Naive thymus-derived CD4-positive, alpha-beta T cell (primary cell): ENCODE measurements at regions not wholly inside any gene's neighbourhood (a gene's known extent, or its start where the extent isn't known, plus 50 kb on each side); places are given as distances from the start of the nearest gene placed in this dataset.
"Not testable (repeated sequence)": the region's sequence is repeated elsewhere in the genome, so short reads cannot be mapped to it uniquely, and the experiment has no call there.

Source experiments
- ATAC-seq: fragments of 150-1000 bp; cut with Tn5 transposase; 2 replicates; pipeline ENCODE4 v1.10.0; 2021; ENCODE audit warnings: mild to moderate bottlenecking, moderate library complexity
- CTCF ChIA-PET: fragments of 350-600 bp; sonication (Branson Sonifier 250); formaldehyde crosslinking; loops from one replicate; lab custom pipeline; 2021; ENCODE audit warnings: antibody characterized with exemption; lab: Charles Lee
- POLR2A ChIA-PET: fragments of 350-600 bp; sonication (Branson Sonifier 250); formaldehyde crosslinking; loops from one replicate; lab custom pipeline; 2021; ENCODE audit warnings: antibody characterized with exemption, inconsistent platforms; lab: Charles Lee
- DNase-seq, 9 donors: peaks; one replicate each; pipeline versions ENCODE4 v3.0.0 to v3.0.0-alpha.2; 2020 to 2022; ENCODE audit warnings: mixed read lengths in 1 of 9
- H3K27ac ChIP-seq: one replicate; pipeline ENCODE4 v1.7.0; 2013; ENCODE audit warnings: mild to moderate bottlenecking, low read depth, low read length, moderate library complexity
- H3K27me3 ChIP-seq, 2 donors: one replicate each; pipeline ENCODE4 v1.7.0; 2013; ENCODE audit warnings: low read length in 2 of 2, mild to moderate bottlenecking in 2 of 2, moderate library complexity in 2 of 2; ENCODE audit not compliant: control insufficient read depth in 2 of 2, insufficient read depth in 2 of 2
- H3K36me3 ChIP-seq, 3 experiments: 1 replicate in 2 of 3; 2 replicates in 1 of 3; pipeline ENCODE4 v1.7.0; 2013; ENCODE audit warnings: low read length in 3 of 3, mild to moderate bottlenecking in 3 of 3, moderate library complexity in 1 of 3; ENCODE audit not compliant: insufficient read depth in 3 of 3, control insufficient read depth in 2 of 3
- H3K4me1 ChIP-seq, 2 donors: one replicate each; pipeline ENCODE4 v1.7.0; 2013; ENCODE audit warnings: low read length in 2 of 2, mild to moderate bottlenecking in 2 of 2, moderate library complexity in 1 of 2; ENCODE audit not compliant: control insufficient read depth in 2 of 2, insufficient read depth in 2 of 2
- H3K4me3 ChIP-seq: 2 replicates; pipeline ENCODE4 v1.7.0; 2013; ENCODE audit warnings: mild to moderate bottlenecking, low read length
- H3K9me3 ChIP-seq, 3 experiments: 1 replicate in 2 of 3; 2 replicates in 1 of 3; pipeline ENCODE4 v1.7.0; 2013; ENCODE audit warnings: low read length in 3 of 3; ENCODE audit not compliant: control insufficient read depth in 2 of 3
- H3K27ac Mint-ChIP-seq, 9 donors: one replicate each; pipeline ENCODE4 v1.8.0; 2020 to 2022; ENCODE audit warnings: mixed read lengths in 9 of 9, mild to moderate bottlenecking in 8 of 9, moderate library complexity in 5 of 9, inconsistent platforms in 2 of 9
- H3K27me3 Mint-ChIP-seq, 5 donors: one replicate each; pipeline ENCODE4 v1.8.0; 2021 to 2022; ENCODE audit warnings: mixed read lengths in 5 of 5, mild to moderate bottlenecking in 1 of 5
- H3K36me3 Mint-ChIP-seq, 5 donors: one replicate each; pipeline ENCODE4 v1.8.0; 2020 to 2022; ENCODE audit warnings: mixed read lengths in 5 of 5, mild to moderate bottlenecking in 3 of 5, inconsistent platforms in 1 of 5
- H3K4me1 Mint-ChIP-seq, 7 donors: one replicate each; pipeline ENCODE4 v1.8.0; 2020 to 2022; ENCODE audit warnings: mixed read lengths in 7 of 7, mild to moderate bottlenecking in 3 of 7, inconsistent platforms in 1 of 7
- H3K4me3 Mint-ChIP-seq, 10 donors: one replicate each; pipeline ENCODE4 v1.8.0; 2020 to 2022; ENCODE audit warnings: mild to moderate bottlenecking in 10 of 10, mixed read lengths in 10 of 10, moderate library complexity in 6 of 10, inconsistent platforms in 2 of 10
- H3K9me3 Mint-ChIP-seq, 11 donors: one replicate each; pipeline ENCODE4 v1.8.0; 2020 to 2022; ENCODE audit warnings: mixed read lengths in 11 of 11, mild to moderate bottlenecking in 4 of 11, inconsistent platforms in 1 of 11, moderate library complexity in 1 of 11
- intact Hi-C, 2 donors: fragments of 100-400 bp; cut with micrococcal nuclease; formaldehyde crosslinking; loops; one replicate each; pipeline ENCODE4 v1.15.1; 2023

DNA sequence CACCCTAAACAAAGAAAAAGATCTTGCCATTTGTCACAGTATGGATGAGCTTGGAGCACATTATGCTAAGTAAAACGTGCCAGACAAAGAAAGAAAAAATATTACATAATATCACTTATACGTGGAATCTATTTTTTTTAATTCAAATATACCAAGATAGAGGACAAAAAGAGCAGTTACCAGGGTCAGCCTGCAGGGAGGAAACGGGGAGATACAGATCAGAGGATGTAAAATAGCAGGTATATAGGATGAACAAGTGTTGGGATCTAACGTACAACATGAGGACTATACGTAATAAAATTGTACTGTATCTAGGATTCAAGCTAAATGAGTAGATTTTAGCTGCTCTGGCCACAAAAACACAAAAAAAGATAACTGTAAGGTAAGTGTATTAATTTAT, 247.5 kb downstream of the TMEM161B start:
- Histone ChIP-seq H3K4me3 (no peak overlapping the region), H3K4me1 (no peaks in the 10 kb centered on the region), H3K27me3 (no peaks in the 10 kb centered on the region), H3K36me3 (no peaks in the 10 kb centered on the region), H3K27ac (no peak overlapping the region), H3K9me3 (no peaks in the 10 kb centered on the region)
- POLR2A ChIA-PET: no interaction called here
- DNase-seq (no peak), ATAC-seq (no peak)
- Mint-ChIP-seq H3K27me3 (peaks cover 0 to 9% (median 3%) of the 10 kb centered on the region in 5 donors), H3K9me3 (peaks cover 0 to 2% (median 0%) of the 10 kb centered on the region in 11 donors), H3K36me3 (no peaks in the 10 kb centered on the region), H3K4me3 (no peak overlapping the region), H3K4me1 (no peaks in the 10 kb centered on the region), H3K27ac (no peak overlapping the region)
- CTCF ChIA-PET: no interaction called here
- intact Hi-C loops: no loop called here

DNA sequence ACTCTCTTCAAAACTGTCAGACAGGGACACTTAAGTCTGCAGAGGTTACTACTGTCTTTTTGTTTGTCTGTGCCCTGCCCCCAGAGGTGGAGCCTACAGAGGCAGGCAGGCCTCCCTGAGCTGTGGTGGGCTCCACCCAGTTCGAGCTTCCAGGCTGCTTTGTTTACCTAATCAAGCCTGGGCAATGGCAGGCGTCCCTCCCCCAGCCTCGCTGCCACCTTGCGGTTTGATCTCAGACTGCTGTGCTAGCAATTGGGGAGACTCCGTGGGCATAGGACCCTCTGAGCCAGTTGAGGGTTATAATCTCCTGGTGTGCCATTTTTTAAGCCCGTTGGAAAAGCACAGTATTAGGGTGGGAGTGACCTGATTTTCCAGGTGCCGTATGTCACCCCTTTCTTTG, 253.7 kb downstream of the TMEM161B start:
- H3K4me1 Mint-ChIP-seq, H3K27me3 Mint-ChIP-seq, H3K27ac ChIP-seq, H3K27ac Mint-ChIP-seq, DNase-seq, intact Hi-C loops, H3K36me3 Mint-ChIP-seq, H3K27me3 ChIP-seq, H3K36me3 ChIP-seq, POLR2A ChIA-PET, H3K9me3 ChIP-seq, H3K4me1 ChIP-seq, CTCF ChIA-PET, ATAC-seq, H3K4me3 Mint-ChIP-seq, H3K9me3 Mint-ChIP-seq, H3K4me3 ChIP-seq: not testable (repeated sequence)

DNA sequence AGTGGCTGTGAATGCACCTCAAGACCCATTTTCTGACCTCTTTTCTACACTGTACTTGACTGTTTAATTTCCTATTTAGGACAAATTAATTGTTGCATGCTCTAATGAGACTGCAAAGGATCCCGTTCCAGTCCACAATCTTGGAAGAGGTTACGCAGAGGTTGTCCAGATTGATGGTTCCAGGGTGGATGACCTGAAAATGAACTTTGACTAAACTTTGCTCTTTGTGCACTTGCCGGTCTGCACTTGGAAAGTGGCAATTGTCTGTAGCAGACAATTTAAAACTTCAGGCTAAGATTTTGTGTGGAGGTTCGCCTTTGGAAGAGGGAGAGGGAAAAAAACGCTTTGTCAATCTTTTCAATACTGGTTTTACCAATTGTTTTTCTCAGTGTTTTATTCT, 267.8 kb downstream of the TMEM161B start:
- no peak overlapping the region for H3K4me3 ChIP-seq
- Mint-ChIP-seq H3K36me3 (peaks cover 0 to 3% (median 0%) of the 10 kb centered on the region in 5 donors), H3K27me3 (peaks cover 0 to 7% (median 0%) of the 10 kb centered on the region in 5 donors), H3K27ac (no peak overlapping the region), H3K4me1 (no peaks in the 10 kb centered on the region), H3K9me3 (peaks cover 0 to 23% (median 9%) of the 10 kb centered on the region in 11 donors), H3K4me3 (no peak overlapping the region)
- no peak overlapping the region for H3K27ac ChIP-seq
- CTCF ChIA-PET: no interaction called here
- POLR2A ChIA-PET: no interaction called here
- ATAC-seq (no peak), DNase-seq (no peak)
- no peaks in the 10 kb centered on the region for H3K4me1 ChIP-seq
- H3K9me3 ChIP-seq: no peaks in the 10 kb centered on the region
- intact Hi-C loops: no loop called here
- no peaks in the 10 kb centered on the region for H3K27me3 ChIP-seq
- no peaks in the 10 kb centered on the region for H3K36me3 ChIP-seq

DNA sequence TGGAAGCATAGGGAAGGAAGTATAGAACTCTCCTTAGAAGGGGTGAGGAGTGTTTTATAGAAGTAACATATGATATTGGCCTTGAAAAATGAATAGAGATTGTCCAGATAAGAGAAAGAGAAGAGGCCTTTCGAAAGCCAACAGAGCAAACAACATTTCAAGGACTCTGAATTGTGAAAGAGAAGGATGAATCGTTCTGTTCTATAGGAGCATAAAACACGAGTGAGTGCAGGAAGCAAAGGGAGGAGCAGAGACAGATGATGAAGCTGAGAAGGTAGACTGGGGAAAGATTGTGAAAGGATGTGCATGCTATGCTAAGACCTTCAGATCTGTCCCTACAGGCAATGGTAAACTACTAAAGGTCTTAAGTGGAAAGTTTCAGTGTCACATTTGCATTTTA, 271.0 kb downstream of the TMEM161B start:
- no peak for DNase-seq
- Histone ChIP-seq H3K4me1 (no peaks in the 10 kb centered on the region), H3K4me3 (no peak overlapping the region), H3K36me3 (no peaks in the 10 kb centered on the region), H3K27me3 (no peaks in the 10 kb centered on the region), H3K9me3 (no peaks in the 10 kb centered on the region), H3K27ac (no peak overlapping the region)
- CTCF ChIA-PET: interaction anchor here (0.6 kb wide), 1 partner anchor 39 kb away, joined by 4 read pairs; no protein-coding TSS in a partner anchor
- Mint-ChIP-seq H3K36me3 (peaks cover 0 to 3% (median 0%) of the 10 kb centered on the region in 5 donors), H3K4me3 (no peak overlapping the region), H3K4me1 (no peaks in the 10 kb centered on the region), H3K27ac (no peak overlapping the region), H3K27me3 (no peaks in the 10 kb centered on the region), H3K9me3 (peaks cover 2 to 17% (median 11%) of the 10 kb centered on the region in 11 donors)
- intact Hi-C loops: no loop called here
- POLR2A ChIA-PET: no interaction called here
- ATAC-seq: no peak

DNA sequence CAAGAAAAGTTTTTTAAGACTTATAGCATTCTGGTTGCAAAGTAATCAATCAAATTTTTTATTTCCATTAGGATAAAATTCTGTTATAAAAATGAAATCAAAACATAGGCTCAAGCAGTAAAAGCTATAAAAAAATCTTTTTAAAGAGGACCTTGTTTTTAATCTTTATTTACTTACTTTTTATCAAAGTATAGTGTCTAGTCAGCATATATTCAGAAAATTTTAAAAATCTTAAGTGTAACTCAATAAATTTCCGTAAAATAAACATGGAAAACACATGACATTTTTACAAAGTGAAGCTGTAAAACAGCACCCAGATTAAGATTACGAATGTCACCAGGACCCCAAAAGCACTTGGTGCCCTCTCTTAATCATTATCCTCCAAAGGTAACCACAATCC, 302.4 kb downstream of the TMEM161B start:
- Histone ChIP-seq H3K36me3 (no peaks in the 10 kb centered on the region), H3K27ac (no peak overlapping the region), H3K27me3 (no peaks in the 10 kb centered on the region), H3K9me3 (no peaks in the 10 kb centered on the region), H3K4me1 (no peaks in the 10 kb centered on the region), H3K4me3 (no peak overlapping the region)
- ATAC-seq (no peak), DNase-seq (no peak)
- Mint-ChIP-seq H3K4me1 (peaks cover 0 to 2% (median 0%) of the 10 kb centered on the region in 7 donors), H3K9me3 (peaks cover 0 to 5% (median 0%) of the 10 kb centered on the region in 11 donors), H3K36me3 (no peaks in the 10 kb centered on the region), H3K27me3 (peaks cover 0 to 10% (median 7%) of the 10 kb centered on the region in 5 donors), H3K4me3 (no peak overlapping the region), H3K27ac (no peak overlapping the region)
- intact Hi-C loops: no loop called here
- POLR2A ChIA-PET: no interaction called here
- CTCF ChIA-PET: no interaction called here

DNA sequence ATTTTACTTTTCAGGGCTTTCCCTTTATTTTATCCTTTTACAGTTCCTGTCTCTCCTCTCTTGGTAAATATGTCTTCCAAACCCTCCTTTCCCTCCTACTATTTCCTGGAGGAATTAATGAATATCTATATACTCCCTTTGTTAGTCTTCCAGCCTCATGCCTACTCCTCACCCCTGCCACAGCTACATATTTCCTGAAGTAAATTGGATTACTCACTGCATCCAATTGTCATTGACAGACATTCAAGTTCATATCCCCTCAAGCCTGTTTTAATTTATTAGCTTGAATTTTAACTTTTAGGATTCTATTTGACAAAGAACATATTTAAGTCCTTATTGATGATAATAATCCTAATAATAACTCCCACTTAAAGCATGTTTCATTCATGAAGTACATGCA, 314.5 kb downstream of the TMEM161B start:
- H3K4me3 Mint-ChIP-seq: no peak overlapping the region
- no peaks in the 10 kb centered on the region for H3K9me3 ChIP-seq
- intact Hi-C loops: no loop called here
- ChIA-PET CTCF (no interaction called here), POLR2A (no interaction called here)
- H3K27me3 ChIP-seq: peaks cover 0 to 5% of the 10 kb centered on the region in 2 donors
- no peak overlapping the region for H3K27ac Mint-ChIP-seq
- no peak overlapping the region for H3K4me3 ChIP-seq
- no peak overlapping the region for H3K27ac ChIP-seq
- H3K27me3 Mint-ChIP-seq: peaks cover 0 to 11% (median 5%) of the 10 kb centered on the region in 5 donors
- DNase-seq (no peak), ATAC-seq (no peak)
- H3K36me3 ChIP-seq: no peaks in the 10 kb centered on the region
- H3K36me3 Mint-ChIP-seq: peaks cover 0 to 8% (median 0%) of the 10 kb centered on the region in 5 donors
- peaks cover 0 to 15% (median 0%) of the 10 kb centered on the region in 11 donors for H3K9me3 Mint-ChIP-seq
- no peaks in the 10 kb centered on the region for H3K4me1 ChIP-seq
- no peaks in the 10 kb centered on the region for H3K4me1 Mint-ChIP-seq

DNA sequence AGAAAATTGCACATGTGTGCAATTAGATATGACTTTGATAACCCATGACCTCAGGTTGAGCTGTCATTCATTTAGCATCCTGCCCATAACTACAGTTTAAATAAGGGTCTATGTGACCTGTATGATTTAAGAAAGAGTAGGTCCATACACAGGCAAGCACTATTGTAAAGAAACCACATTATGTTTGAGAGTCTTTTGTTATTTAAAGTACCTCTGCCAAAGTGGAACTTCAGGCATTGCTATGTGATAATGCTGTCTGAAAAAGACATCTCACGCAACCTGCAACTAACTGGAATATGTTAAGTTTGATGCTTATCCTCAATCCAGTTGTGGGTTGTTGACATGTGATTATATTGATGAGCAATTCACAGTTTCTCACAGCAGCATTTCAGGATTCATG, 317.0 kb downstream of the TMEM161B start:
- no peaks in the 10 kb centered on the region for H3K36me3 ChIP-seq
- no peak overlapping the region for H3K4me3 ChIP-seq
- H3K27ac Mint-ChIP-seq: no peak overlapping the region
- H3K36me3 Mint-ChIP-seq: peaks cover 0 to 4% (median 0%) of the 10 kb centered on the region in 5 donors
- no peaks in the 10 kb centered on the region for H3K4me1 Mint-ChIP-seq
- ATAC-seq (no peak), DNase-seq (no peak)
- no peaks in the 10 kb centered on the region for H3K9me3 ChIP-seq
- ChIA-PET CTCF (no interaction called here), POLR2A (no interaction called here)
- intact Hi-C loops: no loop called here
- H3K27ac ChIP-seq: no peak overlapping the region
- H3K4me3 Mint-ChIP-seq: no peak overlapping the region
- peaks cover 0 to 5% of the 10 kb centered on the region in 2 donors for H3K27me3 ChIP-seq
- no peaks in the 10 kb centered on the region for H3K4me1 ChIP-seq
- peaks cover 0 to 11% (median 2%) of the 10 kb centered on the region in 5 donors for H3K27me3 Mint-ChIP-seq
- H3K9me3 Mint-ChIP-seq: peaks cover 0 to 15% (median 0%) of the 10 kb centered on the region in 11 donors
